HK-2 (cell line): ENCODE measurements at regions not wholly inside any gene's neighbourhood (a gene's known extent, or its start where the extent isn't known, plus 50 kb on each side); places are given as distances from the start of the nearest gene placed in this dataset.
"Not testable (repeated sequence)": the region's sequence is repeated elsewhere in the genome, so short reads cannot be mapped to it uniquely, and the experiment has no call there.

ENCODE experiments used
- DNase-seq: peaks from one replicate; pipeline ENCODE4 v3.0.0-alpha.2; 2018; ENCODE audit not compliant: unreplicated experiment

DNA sequence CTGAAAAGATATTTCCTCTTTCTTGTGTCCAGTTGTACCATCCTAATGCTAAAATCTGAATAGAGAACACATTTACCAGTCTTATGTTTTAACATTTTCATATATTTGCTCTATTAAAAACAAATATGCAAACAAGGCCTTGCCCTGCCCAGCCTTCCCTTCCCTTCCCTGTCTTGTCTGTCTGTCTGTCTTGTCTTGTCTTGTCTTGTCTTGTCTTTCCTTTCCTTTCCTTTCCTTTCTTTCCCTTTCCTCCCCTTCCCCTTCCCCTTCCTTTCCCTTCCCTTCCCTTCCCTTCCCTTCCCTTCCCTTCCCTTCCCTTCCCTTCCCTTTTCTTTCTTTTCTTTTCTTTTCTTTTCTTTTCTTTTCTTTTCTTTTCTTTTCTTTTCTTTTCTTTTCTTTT, 1103.5 kb downstream of the STIM2 start:
- DNase-seq = no peak

DNA sequence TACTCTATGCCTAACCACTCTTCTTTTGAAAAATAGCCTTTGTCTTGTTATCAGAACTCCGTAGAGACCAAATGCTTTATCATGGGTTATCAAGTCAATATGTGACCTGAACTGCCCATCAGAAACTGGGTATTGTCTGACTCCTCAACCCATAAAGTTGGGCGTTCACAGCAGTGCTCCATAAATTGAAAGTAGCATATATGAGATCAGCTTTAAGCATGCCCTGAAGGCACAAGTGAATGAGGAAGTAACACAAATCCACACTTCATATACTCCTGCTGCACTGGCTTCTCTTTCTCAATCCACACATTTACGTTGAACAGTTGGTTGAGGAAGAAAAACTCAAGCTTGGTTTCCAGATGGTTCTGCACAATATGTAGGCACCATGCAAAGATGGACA, 1106.0 kb downstream of the STIM2 start:
- no peak for DNase-seq

GRCh38 chr4:27973056-27973455, 1112.4 kb downstream of the STIM2 start:
- DNase-seq = no peak

DNA sequence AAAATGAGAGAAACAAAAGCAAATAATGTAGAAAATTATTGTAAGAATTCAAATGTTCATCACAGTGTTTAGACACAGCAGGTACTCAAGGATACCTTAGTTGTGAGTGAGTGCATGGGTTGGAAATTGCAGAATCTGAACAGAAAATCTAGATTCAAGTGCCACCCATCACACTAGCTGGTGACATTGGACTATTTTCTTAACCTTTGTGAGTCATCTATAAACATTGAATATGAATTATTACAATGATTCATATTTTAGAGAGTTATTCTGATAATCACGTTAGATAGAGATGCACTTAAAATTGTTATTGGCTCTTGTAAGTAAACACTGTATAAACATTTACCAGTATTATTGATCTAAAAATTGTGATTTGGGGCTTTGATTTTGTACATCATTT, 1113.1 kb downstream of the STIM2 start:
- no peak for DNase-seq

- DNase-seq = no peak
Observed at GRCh38 chr4:27974339-27974738, 1113.7 kb downstream of the STIM2 start.

DNA sequence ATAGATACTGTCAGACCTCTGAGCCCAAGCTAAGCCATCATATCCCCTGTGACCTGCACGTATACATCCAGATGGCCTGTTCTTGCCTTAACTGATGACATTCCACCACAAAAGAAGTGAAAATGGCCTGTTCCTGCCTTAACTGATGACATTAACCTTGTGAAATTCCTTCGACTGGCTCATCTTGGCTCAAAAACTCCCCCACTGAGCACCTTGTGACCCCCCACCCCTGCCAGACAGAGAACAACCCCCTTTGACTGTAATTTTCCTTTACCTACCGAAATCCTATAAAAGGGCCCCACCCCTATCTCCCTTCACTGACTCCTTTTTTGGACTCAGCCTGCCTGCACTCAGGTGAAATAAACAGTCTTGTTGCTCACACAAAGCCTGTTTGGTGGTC, 1114.2 kb downstream of the STIM2 start:
- not testable (repeated sequence) for DNase-seq

DNA sequence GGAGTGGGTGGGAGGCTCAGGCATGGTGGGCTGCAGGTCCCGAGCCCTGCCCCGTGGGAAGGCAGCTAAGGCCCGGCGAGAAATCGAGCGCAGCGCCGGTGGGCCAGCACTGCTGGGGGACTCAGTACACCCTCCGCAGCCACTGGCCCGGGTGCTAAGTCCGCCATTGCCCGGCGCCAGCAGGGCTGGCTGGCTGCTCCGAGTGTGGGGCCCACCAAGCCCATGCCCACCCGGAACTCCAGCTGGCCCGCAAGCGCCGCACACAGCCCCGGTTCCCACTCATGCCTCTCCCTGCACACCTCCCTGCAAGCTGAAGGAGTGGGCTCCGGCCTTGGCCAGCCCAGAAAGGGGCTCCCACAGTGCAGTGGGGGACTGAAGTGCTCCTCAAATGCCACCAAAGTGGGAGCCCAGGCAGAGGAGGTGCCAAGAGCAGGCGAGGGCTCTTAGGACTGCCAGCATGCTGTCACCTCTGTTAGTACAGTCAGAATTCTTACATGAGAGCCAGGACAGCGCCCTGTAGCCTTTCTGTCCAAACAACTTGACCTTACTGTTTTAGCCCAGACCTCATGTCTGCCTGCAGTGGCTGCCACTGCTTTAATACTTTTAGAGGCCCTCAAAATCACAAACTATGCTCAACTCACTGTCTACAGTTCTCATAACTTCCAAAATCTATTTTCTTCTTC, 1117.9 kb downstream of the STIM2 start:
- not testable (repeated sequence) for DNase-seq

DNA sequence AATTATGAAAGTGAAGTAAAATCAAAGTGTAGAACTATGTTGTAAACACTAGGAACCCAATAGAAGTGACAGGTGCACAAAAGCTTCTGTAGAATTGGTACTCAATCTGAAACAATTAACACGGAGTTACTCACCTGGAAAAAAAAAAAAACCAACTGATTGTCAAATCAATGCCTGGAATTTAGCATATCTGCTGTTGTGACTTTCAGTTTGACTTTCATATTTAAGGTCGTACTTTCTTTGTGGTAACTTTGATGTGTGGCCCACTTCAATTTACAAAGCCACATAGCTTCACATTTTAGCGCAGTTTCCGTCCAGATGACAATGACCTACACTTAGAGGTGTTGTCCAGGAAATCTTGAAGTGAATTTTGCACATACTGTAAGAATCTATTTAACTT, 1124.9 kb downstream of the STIM2 start:
- no peak for DNase-seq

- no peak for DNase-seq
Observed at GRCh38 chr4:27986476-27986875, 1125.8 kb downstream of the STIM2 start.

- DNase-seq = no peak
Observed at GRCh38 chr4:28001698-28002097, 1141.1 kb downstream of the STIM2 start.

- no peak for DNase-seq
Observed at GRCh38 chr4:28004520-28004919, 1143.9 kb downstream of the STIM2 start.

GRCh38 chr4:28006021-28006420, 1145.4 kb downstream of the STIM2 start:
- no peak for DNase-seq

DNA sequence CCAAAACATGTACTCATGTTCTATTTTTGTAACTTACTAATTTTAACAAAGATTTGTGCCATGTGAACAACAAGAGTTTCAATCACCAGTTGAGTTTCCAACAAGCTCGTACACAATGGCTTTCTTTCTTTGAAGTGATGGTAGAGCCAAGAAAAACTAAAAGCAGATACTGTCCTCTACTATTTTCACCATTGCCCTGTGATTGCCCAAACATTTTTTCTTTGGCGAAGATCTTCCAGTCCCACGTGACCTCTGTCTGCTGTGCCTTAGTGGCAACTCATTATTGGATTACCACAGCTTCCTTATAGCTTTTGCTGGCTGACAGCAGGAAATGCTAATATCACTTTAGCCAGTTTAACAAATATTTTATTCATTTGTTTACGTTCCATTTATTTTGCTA, 1147.1 kb downstream of the STIM2 start:
- DNase-seq = no peak

DNA sequence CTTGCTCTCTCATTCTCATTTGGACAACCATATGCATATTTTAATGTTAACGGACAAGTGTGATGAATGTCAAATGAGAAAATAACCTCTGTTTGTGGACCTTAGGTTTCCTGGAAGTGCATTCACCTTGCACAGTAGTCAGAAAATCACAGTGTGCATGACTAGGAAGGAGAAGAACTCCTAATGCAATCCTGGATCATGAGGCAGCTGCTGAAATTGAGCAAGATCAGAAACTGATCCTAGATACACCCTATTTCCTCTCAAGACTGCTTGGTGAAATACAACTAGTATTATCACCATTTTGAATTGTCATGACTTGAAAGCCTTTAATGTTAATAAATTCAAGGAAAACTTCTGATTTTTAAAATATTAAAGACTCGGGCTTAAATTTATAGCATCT, 1148.9 kb downstream of the STIM2 start:
- DNase-seq = no peak

GRCh38 chr4:28010577-28011240, 1150.1 kb downstream of the STIM2 start:
- DNase-seq = no peak

GRCh38 chr4:28014469-28014868, 1153.8 kb downstream of the STIM2 start:
- DNase-seq = no peak

GRCh38 chr4:28015996-28016395, 1155.4 kb downstream of the STIM2 start:
- DNase-seq = no peak

DNA sequence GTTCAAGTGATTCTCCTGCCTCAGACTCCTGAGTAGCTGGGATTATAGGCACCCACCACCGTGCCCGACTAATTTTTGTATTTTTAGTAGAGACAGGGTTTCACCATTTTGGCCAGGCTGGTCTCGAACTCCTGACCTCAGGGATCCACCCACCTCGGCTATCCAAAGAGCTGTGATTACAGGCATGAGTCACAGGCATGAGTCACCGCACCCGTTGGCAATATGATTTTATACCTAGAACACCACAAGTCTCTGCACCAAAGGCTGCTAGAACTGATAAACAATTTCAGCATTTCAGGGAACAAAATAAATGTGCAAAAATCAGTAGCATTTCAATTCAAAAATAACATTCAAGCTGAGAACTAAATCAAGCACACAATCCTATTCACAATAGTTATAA, 1177.6 kb downstream of the STIM2 start:
- DNase-seq = not testable (repeated sequence)

- no peak for DNase-seq
Observed at GRCh38 chr4:28062562-28062961, 1201.9 kb downstream of the STIM2 start.

- DNase-seq = no peak
Observed at GRCh38 chr4:28073860-28074555, 1213.4 kb downstream of the STIM2 start.

GRCh38 chr4:28075401-28075956, 1214.8 kb downstream of the STIM2 start:
- DNase-seq = no peak

GRCh38 chr4:28077203-28077602, 1216.6 kb downstream of the STIM2 start:
- not testable (repeated sequence) for DNase-seq
